ELR (cell line): ENCODE measurements at regions not wholly inside any gene's neighbourhood (a gene's known extent, or its start where the extent isn't known, plus 50 kb on each side); places are given as distances from the start of the nearest gene placed in this dataset.

Experiments used
- DNase-seq: peaks from one replicate; pipeline ENCODE4 v3.0.0-alpha.2; 2015; ENCODE audit warnings: low read depth

- DNase-seq, result no peak
Observed at GRCh38 chr11:79864882-79865281, 424.1 kb upstream of the TENM4 start.

- DNase-seq, result no peak
Observed at GRCh38 chr11:79860336-79860735, 419.5 kb upstream of the TENM4 start.

GRCh38 chr11:79857377-79858214 lies 416.8 kb upstream of the TENM4 start:
- DNase-seq, result no peak

- DNase-seq, result no peak
Observed at GRCh38 chr11:79852176-79852575, 411.3 kb upstream of the TENM4 start.

GRCh38 chr11:79845002-79845709 lies 404.3 kb upstream of the TENM4 start:
- DNase-seq, result no peak

- DNase-seq, result no peak
Observed at GRCh38 chr11:79834015-79834414, 393.2 kb upstream of the TENM4 start.

GRCh38 chr11:79830446-79830845 lies 389.6 kb upstream of the TENM4 start:
- no peak for DNase-seq

GRCh38 chr11:79829891-79830290 lies 389.1 kb upstream of the TENM4 start:
- no peak for DNase-seq

- DNase-seq, result no peak
Observed at GRCh38 chr11:79822766-79823165, 381.9 kb upstream of the TENM4 start.

GRCh38 chr11:79813551-79813950 lies 372.7 kb upstream of the TENM4 start:
- no peak for DNase-seq

- no peak for DNase-seq
Observed at GRCh38 chr11:79809487-79809886, 368.7 kb upstream of the TENM4 start.

GRCh38 chr11:79807506-79807905 lies 366.7 kb upstream of the TENM4 start:
- no peak for DNase-seq

- no peak for DNase-seq
Observed at GRCh38 chr11:79796704-79797103, 355.9 kb upstream of the TENM4 start.

GRCh38 chr11:79794484-79795393 lies 353.9 kb upstream of the TENM4 start:
- no peak for DNase-seq

GRCh38 chr11:79794057-79794456 lies 353.2 kb upstream of the TENM4 start:
- DNase-seq, result no peak

GRCh38 chr11:79786961-79787360 lies 346.1 kb upstream of the TENM4 start:
- no peak for DNase-seq

- no peak for DNase-seq
Observed at GRCh38 chr11:79783833-79784232, 343.0 kb upstream of the TENM4 start.

GRCh38 chr11:79768343-79768742 lies 327.5 kb upstream of the TENM4 start:
- DNase-seq, result no peak

GRCh38 chr11:79762279-79762921 lies 321.6 kb upstream of the TENM4 start:
- no peak for DNase-seq

GRCh38 chr11:79758325-79758724 lies 317.5 kb upstream of the TENM4 start:
- DNase-seq, result no peak

GRCh38 chr11:79747406-79747805 lies 306.6 kb upstream of the TENM4 start:
- no peak for DNase-seq

GRCh38 chr11:79744941-79745340 lies 304.1 kb upstream of the TENM4 start:
- DNase-seq, result no peak
